ENCODE measurements at regions not wholly inside any gene's neighbourhood (a gene's known extent, or its start where the extent isn't known, plus 50 kb on each side); places are given as distances from the start of the nearest gene placed in this dataset.

- H3K27ac Mint-ChIP-seq (ENCODE audit: low read depth): no peak overlapping the region
- H3K27me3 Mint-ChIP-seq: peaks cover 22% of the 10 kb centered on the region
- H3K36me3 Mint-ChIP-seq (ENCODE audit: insufficient read depth): no peaks in the 10 kb centered on the region
- no peaks in the 10 kb centered on the region for H3K9me3 Mint-ChIP-seq
- DNase-seq (ENCODE audit: low spot score in 2 of 2) (no peak), ATAC-seq (replicated peaks; ENCODE audit: extremely low read depth, poor library complexity, severe bottlenecking) (no peak)
- H3K4me3 Mint-ChIP-seq: no peak overlapping the region
- peaks cover 7% of the 10 kb centered on the region for H3K4me1 Mint-ChIP-seq
Observed at GRCh38 chr2:65553504-65554074, 121.2 kb upstream of the SPRED2 start.

- H3K4me3 Mint-ChIP-seq: no peak overlapping the region
- H3K27ac Mint-ChIP-seq (ENCODE audit: low read depth): no peak overlapping the region
- H3K9me3 Mint-ChIP-seq: no peaks in the 10 kb centered on the region
- DNase-seq (ENCODE audit: low spot score in 2 of 2) (no peak), ATAC-seq (replicated peaks; ENCODE audit: extremely low read depth, poor library complexity, severe bottlenecking) (no peak)
- peaks cover 7% of the 10 kb centered on the region for H3K4me1 Mint-ChIP-seq
- no peaks in the 10 kb centered on the region for H3K36me3 Mint-ChIP-seq (ENCODE audit: insufficient read depth)
- peaks cover 22% of the 10 kb centered on the region for H3K27me3 Mint-ChIP-seq
Observed at GRCh38 chr2:65551528-65551927, 119.1 kb upstream of the SPRED2 start.

- ATAC-seq (replicated peaks; ENCODE audit: extremely low read depth, poor library complexity, severe bottlenecking) (no peak), DNase-seq (ENCODE audit: low spot score in 2 of 2) (no peak)
- no peaks in the 10 kb centered on the region for H3K36me3 Mint-ChIP-seq (ENCODE audit: insufficient read depth)
- peaks cover 7% of the 10 kb centered on the region for H3K4me1 Mint-ChIP-seq
- no peaks in the 10 kb centered on the region for H3K9me3 Mint-ChIP-seq
- H3K27me3 Mint-ChIP-seq: peaks cover 14% of the 10 kb centered on the region
- no peak overlapping the region for H3K27ac Mint-ChIP-seq (ENCODE audit: low read depth)
- no peak overlapping the region for H3K4me3 Mint-ChIP-seq
Observed at GRCh38 chr2:65550246-65550645, 117.8 kb upstream of the SPRED2 start.

- Mint-ChIP-seq H3K27me3 (peaks cover 8% of the 10 kb centered on the region), H3K9me3 (no peaks in the 10 kb centered on the region), H3K36me3 (ENCODE audit: insufficient read depth) (no peaks in the 10 kb centered on the region), H3K4me1 (peaks cover 7% of the 10 kb centered on the region), H3K4me3 (no peak overlapping the region), H3K27ac (ENCODE audit: low read depth) (no peak overlapping the region)
- no peak for DNase-seq (ENCODE audit: low spot score in 2 of 2)
- no peak for ATAC-seq (replicated peaks; ENCODE audit: extremely low read depth, poor library complexity, severe bottlenecking)
Observed at GRCh38 chr2:65549631-65550030, 117.2 kb upstream of the SPRED2 start.

- Mint-ChIP-seq H3K9me3 (no peaks in the 10 kb centered on the region), H3K4me3 (no peak overlapping the region), H3K27me3 (peaks cover 8% of the 10 kb centered on the region), H3K36me3 (ENCODE audit: insufficient read depth) (no peaks in the 10 kb centered on the region), H3K4me1 (peaks cover 7% of the 10 kb centered on the region), H3K27ac (ENCODE audit: low read depth) (no peak overlapping the region)
- no peak for DNase-seq (ENCODE audit: low spot score in 2 of 2)
- no peak for ATAC-seq (replicated peaks; ENCODE audit: extremely low read depth, poor library complexity, severe bottlenecking)
Observed at GRCh38 chr2:65549257-65549627, 116.8 kb upstream of the SPRED2 start.

- no peak overlapping the region for H3K27ac Mint-ChIP-seq (ENCODE audit: low read depth)
- no peak for ATAC-seq (replicated peaks; ENCODE audit: extremely low read depth, poor library complexity, severe bottlenecking)
Observed at GRCh38 chr2:65548576-65549256, 116.3 kb upstream of the SPRED2 start.

GRCh38 chr2:65548064-65548463 lies 115.7 kb upstream of the SPRED2 start:
- DNase-seq (ENCODE audit: low spot score in 2 of 2): no peak
- Mint-ChIP-seq H3K27ac (ENCODE audit: low read depth) (no peak overlapping the region), H3K27me3 (peaks cover 2% of the 10 kb centered on the region), H3K4me3 (no peak overlapping the region), H3K4me1 (peaks cover 1% of the 10 kb centered on the region), H3K9me3 (no peaks in the 10 kb centered on the region), H3K36me3 (ENCODE audit: insufficient read depth) (no peaks in the 10 kb centered on the region)
- no peak for ATAC-seq (replicated peaks; ENCODE audit: extremely low read depth, poor library complexity, severe bottlenecking)

More at GRCh38 chr2:65548576-65549256, 116.3 kb upstream of the SPRED2 start:
- no peaks in the 10 kb centered on the region for H3K36me3 Mint-ChIP-seq (ENCODE audit: insufficient read depth)
- no peak for DNase-seq (ENCODE audit: low spot score in 2 of 2)
- no peaks in the 10 kb centered on the region for H3K9me3 Mint-ChIP-seq
- H3K4me3 Mint-ChIP-seq: no peak overlapping the region
- peaks cover 8% of the 10 kb centered on the region for H3K27me3 Mint-ChIP-seq
- H3K4me1 Mint-ChIP-seq: peaks cover 7% of the 10 kb centered on the region

- ATAC-seq (replicated peaks; ENCODE audit: extremely low read depth, poor library complexity, severe bottlenecking) (no peak), DNase-seq (ENCODE audit: low spot score in 2 of 2) (no peak)
- H3K27ac Mint-ChIP-seq (ENCODE audit: low read depth): no peak overlapping the region
- no peaks in the 10 kb centered on the region for H3K4me1 Mint-ChIP-seq
- no peak overlapping the region for H3K4me3 Mint-ChIP-seq
- H3K27me3 Mint-ChIP-seq: no peaks in the 10 kb centered on the region
- no peaks in the 10 kb centered on the region for H3K36me3 Mint-ChIP-seq (ENCODE audit: insufficient read depth)
- H3K9me3 Mint-ChIP-seq: no peaks in the 10 kb centered on the region
Observed at GRCh38 chr2:65545837-65546805, 113.7 kb upstream of the SPRED2 start.

GRCh38 chr2:65541773-65542172 lies 109.4 kb upstream of the SPRED2 start:
- ATAC-seq (replicated peaks; ENCODE audit: extremely low read depth, poor library complexity, severe bottlenecking): no peak
- Mint-ChIP-seq H3K4me3 (no peak overlapping the region), H3K36me3 (ENCODE audit: insufficient read depth) (peaks cover 4% of the 10 kb centered on the region), H3K4me1 (no peaks in the 10 kb centered on the region), H3K27me3 (peaks cover 12% of the 10 kb centered on the region), H3K9me3 (no peaks in the 10 kb centered on the region), H3K27ac (ENCODE audit: low read depth) (no peak overlapping the region)
- no peak for DNase-seq (ENCODE audit: low spot score in 2 of 2)

- DNase-seq (ENCODE audit: low spot score in 2 of 2): no peak
- no peak overlapping the region for H3K27ac Mint-ChIP-seq (ENCODE audit: low read depth)
- H3K36me3 Mint-ChIP-seq (ENCODE audit: insufficient read depth): peaks cover 4% of the 10 kb centered on the region
- H3K9me3 Mint-ChIP-seq: no peaks in the 10 kb centered on the region
- H3K27me3 Mint-ChIP-seq: peaks cover 12% of the 10 kb centered on the region
- H3K4me1 Mint-ChIP-seq: no peaks in the 10 kb centered on the region
- no peak for ATAC-seq (replicated peaks; ENCODE audit: extremely low read depth, poor library complexity, severe bottlenecking)
- no peak overlapping the region for H3K4me3 Mint-ChIP-seq
Observed at GRCh38 chr2:65539633-65540032, 107.2 kb upstream of the SPRED2 start.

- Mint-ChIP-seq H3K4me3 (no peak overlapping the region), H3K27ac (ENCODE audit: low read depth) (no peak overlapping the region), H3K9me3 (no peaks in the 10 kb centered on the region), H3K4me1 (no peaks in the 10 kb centered on the region), H3K36me3 (ENCODE audit: insufficient read depth) (peaks cover 4% of the 10 kb centered on the region), H3K27me3 (peaks cover 12% of the 10 kb centered on the region)
- ATAC-seq (replicated peaks; ENCODE audit: extremely low read depth, poor library complexity, severe bottlenecking) (no peak), DNase-seq (ENCODE audit: low spot score in 2 of 2) (no peak)
Observed at GRCh38 chr2:65537651-65538385, 105.4 kb upstream of the SPRED2 start.

GRCh38 chr2:65536596-65536995 lies 104.2 kb upstream of the SPRED2 start:
- no peak for ATAC-seq (replicated peaks; ENCODE audit: extremely low read depth, poor library complexity, severe bottlenecking)
- no peak overlapping the region for H3K27ac Mint-ChIP-seq (ENCODE audit: low read depth)
- H3K36me3 Mint-ChIP-seq (ENCODE audit: insufficient read depth): peaks cover 4% of the 10 kb centered on the region
- H3K27me3 Mint-ChIP-seq: peaks cover 12% of the 10 kb centered on the region
- H3K4me1 Mint-ChIP-seq: no peaks in the 10 kb centered on the region
- no peak overlapping the region for H3K4me3 Mint-ChIP-seq
- DNase-seq (ENCODE audit: low spot score in 2 of 2): no peak
- no peaks in the 10 kb centered on the region for H3K9me3 Mint-ChIP-seq
